ENCODE measurements at regions not wholly inside any gene's neighbourhood (a gene's known extent, or its start where the extent isn't known, plus 50 kb on each side); places are given as distances from the start of the nearest gene placed in this dataset.

DNA sequence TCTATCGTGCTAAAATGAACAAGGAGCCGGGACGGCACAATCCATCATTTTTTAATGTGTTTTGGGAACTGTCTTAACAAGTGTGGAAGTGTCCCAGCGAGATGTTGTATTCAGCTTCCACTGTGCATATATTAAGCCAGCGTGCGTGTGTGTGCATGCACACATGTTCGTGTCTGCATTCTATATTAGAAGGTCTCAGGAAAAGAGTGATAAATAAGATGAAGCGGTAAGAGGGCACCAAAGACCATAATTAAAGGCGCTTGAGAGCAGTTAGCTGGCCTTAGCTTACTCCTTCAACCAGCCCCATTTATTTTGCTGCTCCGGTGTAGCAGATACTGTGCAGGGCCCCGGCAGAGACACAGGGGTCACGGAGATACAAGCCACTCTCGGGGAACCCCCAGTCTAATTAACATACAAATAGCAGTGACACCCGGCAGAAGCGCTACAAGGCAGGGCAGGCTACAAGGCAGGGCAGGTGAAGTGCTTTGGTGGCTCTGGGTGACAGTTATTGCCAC is 206.5 kb upstream of the RREB1 start:
- no peak overlapping the region for H3K4me3 Mint-ChIP-seq (ENCODE audit: low read depth)
- no peak for DNase-seq (ENCODE audit: low spot score)
- no peaks in the 10 kb centered on the region for H3K4me1 Mint-ChIP-seq (ENCODE audit: low read depth)
- intact Hi-C loops (cut with micrococcal nuclease), result no loop called here
- H3K27ac Mint-ChIP-seq, result no peak overlapping the region
- H3K9me3 Mint-ChIP-seq, result no peaks in the 10 kb centered on the region
- no peaks in the 10 kb centered on the region for H3K36me3 Mint-ChIP-seq (ENCODE audit: low read depth)
- H3K27me3 Mint-ChIP-seq (ENCODE audit: low read depth), result peaks cover 36% of the 10 kb centered on the region

DNA sequence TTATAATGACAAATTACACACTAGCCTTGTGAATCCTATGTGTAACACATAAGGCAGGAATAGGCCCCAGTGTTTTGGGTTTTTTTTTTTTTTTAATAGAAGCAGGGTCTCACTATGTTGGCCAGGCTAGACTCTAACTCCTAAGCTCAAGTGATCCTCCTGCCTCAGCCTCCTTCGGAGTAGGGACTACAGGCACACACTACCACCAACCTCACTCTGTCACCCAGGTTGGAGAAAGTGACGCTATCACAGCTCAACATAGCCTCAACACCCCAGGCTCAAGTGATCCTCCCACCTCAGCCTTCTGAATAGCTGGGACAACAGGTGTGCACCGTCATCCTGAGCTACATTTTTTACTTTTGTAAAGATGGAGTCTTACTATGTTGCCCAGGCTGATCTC is 205.8 kb upstream of the RREB1 start:
- Mint-ChIP-seq H3K36me3 (ENCODE audit: low read depth) (no peaks in the 10 kb centered on the region), H3K4me1 (ENCODE audit: low read depth) (no peaks in the 10 kb centered on the region), H3K27ac (no peak overlapping the region), H3K4me3 (ENCODE audit: low read depth) (no peak overlapping the region), H3K9me3 (no peaks in the 10 kb centered on the region), H3K27me3 (ENCODE audit: low read depth) (peaks cover 40% of the 10 kb centered on the region)
- intact Hi-C loops (cut with micrococcal nuclease), result no loop called here
- DNase-seq (ENCODE audit: low spot score), result no peak

DNA sequence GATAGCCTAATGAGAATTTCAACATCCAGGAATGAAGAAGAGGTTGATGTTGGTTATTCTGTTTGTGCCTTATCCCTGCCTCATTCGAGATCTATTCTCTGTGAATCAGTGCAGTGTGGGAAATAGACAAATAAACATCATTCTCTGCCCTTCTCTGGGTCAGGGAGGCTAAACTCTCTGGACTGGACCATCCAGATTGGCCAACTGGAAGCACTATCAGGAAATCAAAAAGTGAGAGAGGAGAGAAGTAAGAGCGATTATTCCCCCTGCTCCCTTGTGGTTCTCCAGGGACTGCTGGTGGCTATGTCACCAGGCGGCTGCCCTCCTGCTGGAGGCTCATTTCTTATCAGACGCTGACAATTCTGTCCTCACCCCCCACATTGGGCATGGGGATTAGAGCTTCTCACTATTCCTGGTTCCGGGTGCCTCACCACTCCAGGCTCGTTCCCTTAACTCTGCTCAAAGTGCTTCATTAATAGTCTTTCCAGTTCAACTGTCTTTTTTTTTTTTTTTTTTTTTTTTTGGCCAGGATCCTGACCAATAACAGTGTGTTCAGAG is 201.7 kb upstream of the RREB1 start:
- no peak overlapping the region for H3K27ac Mint-ChIP-seq
- no peak overlapping the region for H3K4me3 Mint-ChIP-seq (ENCODE audit: low read depth)
- H3K9me3 Mint-ChIP-seq, result no peaks in the 10 kb centered on the region
- intact Hi-C loops (cut with micrococcal nuclease), result no loop called here
- no peaks in the 10 kb centered on the region for H3K36me3 Mint-ChIP-seq (ENCODE audit: low read depth)
- H3K27me3 Mint-ChIP-seq (ENCODE audit: low read depth), result peaks cover 37% of the 10 kb centered on the region
- H3K4me1 Mint-ChIP-seq (ENCODE audit: low read depth), result no peaks in the 10 kb centered on the region
- DNase-seq (ENCODE audit: low spot score), result no peak

DNA sequence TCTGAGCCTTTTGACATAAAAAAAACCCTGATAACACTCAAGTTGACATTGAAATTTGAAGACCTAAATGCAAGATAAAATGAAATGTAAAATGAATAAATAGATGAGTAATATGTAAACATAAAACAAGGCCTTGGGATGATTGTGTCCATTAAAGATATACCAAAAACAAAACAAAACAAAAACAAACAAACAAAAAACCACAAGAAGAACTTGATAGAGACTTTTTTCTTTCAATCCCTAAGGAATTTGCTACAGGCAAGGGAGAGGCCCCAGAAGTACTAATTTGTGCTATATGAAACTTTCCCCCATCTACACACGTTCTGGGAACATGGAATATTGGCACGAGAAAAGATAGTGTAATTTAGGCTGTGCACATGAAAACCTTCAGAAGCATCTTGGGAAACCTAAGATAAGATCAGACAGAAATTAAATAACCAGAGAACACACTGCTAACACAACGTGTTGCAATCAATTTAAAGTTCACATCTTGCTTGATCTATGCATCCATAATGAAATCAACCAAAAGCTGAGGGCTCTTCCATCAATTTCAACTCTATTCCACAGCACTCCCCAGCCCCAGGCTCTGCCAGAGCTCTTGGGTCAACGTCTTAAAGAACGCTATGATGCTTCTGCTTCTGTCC is 201.1 kb upstream of the RREB1 start:
- intact Hi-C loops (cut with micrococcal nuclease), result no loop called here
- Mint-ChIP-seq H3K4me1 (ENCODE audit: low read depth) (no peaks in the 10 kb centered on the region), H3K36me3 (ENCODE audit: low read depth) (no peaks in the 10 kb centered on the region), H3K27ac (no peak overlapping the region), H3K27me3 (ENCODE audit: low read depth) (peaks cover 35% of the 10 kb centered on the region), H3K9me3 (no peaks in the 10 kb centered on the region), H3K4me3 (ENCODE audit: low read depth) (no peak overlapping the region)
- DNase-seq (ENCODE audit: low spot score), result no peak

DNA sequence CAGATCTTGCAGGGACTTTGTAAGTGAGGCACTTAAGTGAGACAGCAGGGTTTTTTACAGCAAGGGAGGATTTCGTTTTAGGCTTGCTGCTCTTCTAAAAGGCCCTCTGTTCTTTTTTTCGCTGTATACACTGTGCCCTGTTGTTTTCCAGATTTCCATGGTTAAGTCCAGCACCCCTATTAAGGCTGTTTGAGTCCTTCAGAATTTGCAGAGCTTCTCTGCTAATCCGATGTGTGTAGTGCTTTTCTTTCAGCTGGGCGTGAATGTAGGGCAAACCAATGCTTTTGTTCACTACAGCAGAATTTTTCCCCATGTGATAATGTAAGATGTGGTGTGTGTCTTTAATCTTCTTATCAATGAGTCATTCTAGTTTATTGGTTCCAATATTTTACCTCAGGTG is 200.5 kb upstream of the RREB1 start:
- intact Hi-C loops (cut with micrococcal nuclease), result no loop called here
- Mint-ChIP-seq H3K4me1 (ENCODE audit: low read depth) (no peaks in the 10 kb centered on the region), H3K27me3 (ENCODE audit: low read depth) (peaks cover 40% of the 10 kb centered on the region), H3K27ac (no peak overlapping the region), H3K9me3 (no peaks in the 10 kb centered on the region), H3K36me3 (ENCODE audit: low read depth) (no peaks in the 10 kb centered on the region), H3K4me3 (ENCODE audit: low read depth) (no peak overlapping the region)
- DNase-seq (ENCODE audit: low spot score), result no peak

DNA sequence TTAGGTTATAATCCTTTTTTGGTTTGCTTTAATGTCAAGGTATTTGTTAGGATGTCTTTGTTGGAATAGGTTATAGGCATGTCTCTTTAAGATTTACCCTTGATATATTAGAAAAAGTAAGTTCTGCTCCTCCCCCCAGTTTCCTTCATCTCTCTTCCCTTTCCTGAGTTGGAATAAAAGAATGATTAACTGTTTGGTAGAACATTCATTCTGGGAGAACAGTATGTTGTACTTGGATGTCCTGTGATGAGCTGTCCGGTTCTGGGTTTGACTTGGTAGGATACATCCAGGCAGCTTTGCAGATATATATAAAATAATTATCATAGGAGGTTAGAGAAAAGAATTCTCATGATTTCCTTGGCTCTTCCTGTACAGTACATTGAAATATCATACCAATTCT is 199.6 kb upstream of the RREB1 start:
- H3K36me3 Mint-ChIP-seq (ENCODE audit: low read depth), result no peaks in the 10 kb centered on the region
- H3K9me3 Mint-ChIP-seq, result no peaks in the 10 kb centered on the region
- H3K4me1 Mint-ChIP-seq (ENCODE audit: low read depth), result no peaks in the 10 kb centered on the region
- no peak overlapping the region for H3K27ac Mint-ChIP-seq
- peaks cover 45% of the 10 kb centered on the region for H3K27me3 Mint-ChIP-seq (ENCODE audit: low read depth)
- intact Hi-C loops (cut with micrococcal nuclease), result no loop called here
- H3K4me3 Mint-ChIP-seq (ENCODE audit: low read depth), result no peak overlapping the region
- no peak for DNase-seq (ENCODE audit: low spot score)

DNA sequence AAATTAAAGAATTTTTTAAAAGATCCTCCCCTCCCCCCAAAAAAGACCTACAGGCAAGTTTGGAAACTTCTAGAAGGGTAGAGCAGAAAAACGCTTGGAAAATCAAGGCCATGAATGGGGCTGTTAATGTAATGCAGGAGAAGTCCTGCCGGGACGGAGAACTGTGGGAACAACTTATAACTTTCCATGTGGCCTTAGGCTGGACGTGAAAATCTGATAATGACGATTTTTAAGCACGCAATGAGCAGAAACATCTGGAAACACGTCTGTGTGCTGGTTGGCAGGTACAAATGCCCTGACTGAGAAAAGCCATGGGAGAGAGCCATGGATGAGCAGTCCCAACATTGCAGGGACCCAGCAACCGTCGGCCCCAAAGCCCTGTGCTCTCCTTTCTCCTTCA is 198.7 kb upstream of the RREB1 start:
- no peak overlapping the region for H3K4me3 Mint-ChIP-seq (ENCODE audit: low read depth)
- DNase-seq (ENCODE audit: low spot score), result no peak
- intact Hi-C loops (cut with micrococcal nuclease), result no loop called here
- peaks cover 54% of the 10 kb centered on the region for H3K27me3 Mint-ChIP-seq (ENCODE audit: low read depth)
- H3K9me3 Mint-ChIP-seq, result no peaks in the 10 kb centered on the region
- H3K27ac Mint-ChIP-seq, result no peak overlapping the region
- H3K36me3 Mint-ChIP-seq (ENCODE audit: low read depth), result no peaks in the 10 kb centered on the region
- no peaks in the 10 kb centered on the region for H3K4me1 Mint-ChIP-seq (ENCODE audit: low read depth)

DNA sequence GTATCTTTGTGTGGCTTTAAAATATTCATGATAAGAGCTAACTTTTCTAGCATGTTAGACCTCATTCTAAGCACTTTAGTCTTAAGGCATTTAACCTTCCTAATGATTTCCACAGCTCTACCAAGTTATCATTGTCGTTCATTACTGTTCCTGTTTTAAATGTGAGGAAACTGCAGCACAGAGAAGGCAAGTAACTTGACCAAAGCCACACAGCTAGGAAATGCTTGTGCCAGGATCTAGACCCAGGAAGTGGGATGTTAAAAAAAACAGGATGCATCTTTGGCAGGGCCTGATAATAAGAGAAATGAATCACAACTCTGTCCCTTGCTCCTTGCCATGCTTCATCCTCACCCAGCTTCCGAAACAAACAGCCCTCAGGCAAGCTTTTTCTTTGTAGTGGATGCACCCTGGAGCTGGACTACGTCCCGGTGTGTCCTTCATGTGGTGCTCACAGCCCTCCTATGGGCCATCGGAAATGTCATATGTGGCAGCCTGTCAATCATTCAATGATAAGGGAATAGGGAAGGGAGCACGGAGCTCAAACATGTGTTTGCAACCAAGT is 196.9 kb upstream of the RREB1 start:
- H3K36me3 Mint-ChIP-seq (ENCODE audit: low read depth), result no peaks in the 10 kb centered on the region
- intact Hi-C loops (cut with micrococcal nuclease), result loop anchor here (10.0 kb wide), 1 partner anchor 334 kb away; no protein-coding TSS in a partner anchor

DNA sequence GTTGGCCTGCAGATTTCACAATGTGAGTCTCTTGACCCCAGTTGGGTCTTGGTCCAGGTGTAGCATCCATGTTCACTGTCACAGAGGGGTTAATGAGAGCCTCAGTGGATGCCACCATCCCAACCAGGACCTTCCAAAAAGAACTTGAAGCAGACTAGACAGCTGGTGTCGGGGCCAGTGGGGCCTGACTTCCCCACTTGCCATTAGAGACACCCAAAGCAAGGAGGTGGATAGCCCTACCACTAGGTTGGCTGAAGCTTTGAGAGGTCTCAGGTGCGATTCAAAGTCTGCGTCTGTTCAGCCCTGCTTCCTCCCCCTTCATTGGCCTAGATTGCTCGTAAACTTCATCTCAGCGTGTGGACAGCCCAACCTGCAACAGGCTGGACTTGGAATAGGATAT is 196.4 kb upstream of the RREB1 start:
- H3K4me1 Mint-ChIP-seq (ENCODE audit: low read depth), result peaks cover 7% of the 10 kb centered on the region
- no peaks in the 10 kb centered on the region for H3K36me3 Mint-ChIP-seq (ENCODE audit: low read depth)
- no peaks in the 10 kb centered on the region for H3K9me3 Mint-ChIP-seq
- H3K27ac Mint-ChIP-seq, result no peak overlapping the region
- DNase-seq (ENCODE audit: low spot score), result no peak
- no peak overlapping the region for H3K4me3 Mint-ChIP-seq (ENCODE audit: low read depth)
- intact Hi-C loops (cut with micrococcal nuclease), result loop anchor here (10.0 kb wide), 1 partner anchor 333 kb away; no protein-coding TSS in a partner anchor
- H3K27me3 Mint-ChIP-seq (ENCODE audit: low read depth), result peaks cover 45% of the 10 kb centered on the region

More for the DNA sequence above, 196.9 kb upstream of the RREB1 start:
- H3K27ac Mint-ChIP-seq, result no peak overlapping the region
- H3K9me3 Mint-ChIP-seq, result no peaks in the 10 kb centered on the region
- H3K4me1 Mint-ChIP-seq (ENCODE audit: low read depth), result peaks cover 2% of the 10 kb centered on the region
- DNase-seq (ENCODE audit: low spot score), result no peak
- H3K4me3 Mint-ChIP-seq (ENCODE audit: low read depth), result no peak overlapping the region
- peaks cover 48% of the 10 kb centered on the region for H3K27me3 Mint-ChIP-seq (ENCODE audit: low read depth)

DNA sequence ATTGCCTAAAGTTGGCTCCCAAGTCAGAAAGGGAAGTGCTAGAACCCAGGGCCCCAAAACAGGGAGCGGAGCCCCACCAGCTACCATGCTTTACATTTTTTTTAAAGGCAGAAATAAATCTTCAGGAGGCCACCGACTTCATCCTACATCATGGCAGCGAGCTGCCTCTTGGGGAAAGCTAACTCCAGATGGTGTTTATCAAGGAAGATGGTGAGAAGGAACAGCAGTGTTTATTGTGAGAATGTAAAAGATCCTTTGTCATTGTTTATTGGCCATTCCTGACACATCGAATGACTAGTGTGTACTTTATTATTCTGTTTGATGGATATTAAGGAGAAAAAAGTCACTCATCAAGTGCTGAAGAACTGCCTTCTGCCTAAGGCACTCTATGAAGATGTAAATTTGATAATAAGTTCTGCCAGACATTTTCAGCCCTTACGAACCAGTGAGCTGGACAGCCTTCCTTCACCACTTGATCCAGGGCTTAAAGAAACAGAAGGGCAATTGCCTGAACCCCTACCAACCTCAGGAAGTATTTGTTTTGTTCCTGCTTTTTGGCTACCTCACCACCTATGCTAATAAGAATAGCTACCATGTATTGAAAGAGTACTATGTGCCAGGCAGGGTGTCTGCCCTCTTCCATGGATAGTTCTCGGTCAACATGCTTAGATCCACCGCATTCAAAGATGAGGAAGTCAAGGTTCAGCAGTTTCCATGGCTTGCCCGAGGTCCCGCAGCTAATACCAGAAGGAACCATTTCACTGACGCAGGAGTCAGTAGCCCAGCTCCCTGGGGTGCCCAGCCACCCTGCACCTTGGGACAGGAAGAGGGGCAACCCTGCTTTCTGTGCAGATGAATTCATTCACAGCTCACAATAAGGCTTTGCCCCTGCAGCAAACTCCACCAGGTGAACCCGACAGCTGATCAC is 194.7 kb upstream of the RREB1 start:
- no peaks in the 10 kb centered on the region for H3K36me3 Mint-ChIP-seq (ENCODE audit: low read depth)
- no peak overlapping the region for H3K27ac Mint-ChIP-seq
- peaks cover 15% of the 10 kb centered on the region for H3K4me1 Mint-ChIP-seq (ENCODE audit: low read depth)
- peaks cover 37% of the 10 kb centered on the region for H3K27me3 Mint-ChIP-seq (ENCODE audit: low read depth)
- no peak for DNase-seq (ENCODE audit: low spot score)
- no peaks in the 10 kb centered on the region for H3K9me3 Mint-ChIP-seq
- H3K4me3 Mint-ChIP-seq (ENCODE audit: low read depth), result no peak overlapping the region
- intact Hi-C loops (cut with micrococcal nuclease), result loop anchor here (10.0 kb wide), 1 partner anchor 332 kb away; no protein-coding TSS in a partner anchor

DNA sequence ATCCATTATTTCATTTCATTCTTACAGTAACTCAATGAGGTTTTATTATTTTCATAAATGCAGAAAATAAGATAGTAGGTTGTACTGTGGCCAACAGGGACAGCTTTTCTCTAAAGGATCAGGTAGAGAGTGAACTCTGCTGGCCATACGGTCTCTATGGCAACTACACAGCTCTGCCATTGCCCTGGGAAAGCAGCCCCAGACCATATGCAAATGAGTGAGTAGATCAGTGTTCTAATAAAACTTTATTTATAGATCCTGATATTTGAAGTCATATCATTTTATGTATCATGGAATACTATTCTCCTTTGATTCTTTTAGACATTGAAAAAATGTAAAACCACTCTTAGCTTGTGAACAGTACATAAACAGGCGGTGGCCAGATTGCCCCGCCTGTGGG is 192.5 kb upstream of the RREB1 start:
- Mint-ChIP-seq H3K4me3 (ENCODE audit: low read depth) (no peak overlapping the region), H3K4me1 (ENCODE audit: low read depth) (peaks cover 24% of the 10 kb centered on the region), H3K9me3 (no peaks in the 10 kb centered on the region), H3K27me3 (ENCODE audit: low read depth) (peaks cover 37% of the 10 kb centered on the region), H3K36me3 (ENCODE audit: low read depth) (no peaks in the 10 kb centered on the region), H3K27ac (no peak overlapping the region)
- DNase-seq (ENCODE audit: low spot score), result no peak
- intact Hi-C loops (cut with micrococcal nuclease), result loop anchor here (5.0 to 10.0 kb wide), 2 partner anchors 238 to 330 kb away; no protein-coding TSS in a partner anchor

DNA sequence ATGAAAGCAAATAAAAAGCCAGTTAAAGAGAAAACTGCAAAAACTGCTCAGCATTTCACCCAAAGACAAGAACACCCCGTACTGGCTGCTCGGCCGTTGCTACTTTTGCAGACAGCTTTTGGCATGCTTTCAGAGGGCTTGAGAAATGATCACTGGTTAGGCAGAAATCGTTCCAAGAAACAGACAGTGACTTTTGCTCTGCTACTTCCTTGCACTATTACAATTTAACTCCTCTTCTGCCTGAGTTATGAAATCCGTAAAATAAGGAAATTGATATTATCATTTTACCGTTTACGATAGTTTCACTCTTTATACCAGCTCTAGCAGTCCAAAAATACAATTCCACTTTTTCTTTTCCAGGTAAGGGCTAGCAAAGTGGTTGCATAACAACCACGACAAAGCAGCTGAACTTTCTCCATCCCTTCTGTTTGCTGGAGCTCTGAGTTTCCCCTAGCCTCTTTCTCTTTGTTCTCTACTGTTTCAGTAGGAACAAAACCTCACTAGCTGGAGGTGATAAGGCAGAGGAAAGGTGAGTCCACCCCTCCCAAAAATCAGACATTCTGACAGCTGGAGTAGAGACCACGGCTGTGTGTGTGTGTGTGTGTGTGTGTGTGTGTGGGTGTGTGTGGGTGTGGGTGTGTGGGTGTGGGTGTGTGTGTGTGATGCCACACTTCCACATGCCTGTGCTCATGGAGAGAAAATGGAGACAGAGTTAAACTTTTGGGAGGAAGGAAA is 191.8 kb upstream of the RREB1 start:
- H3K27me3 Mint-ChIP-seq (ENCODE audit: low read depth), result peaks cover 43% of the 10 kb centered on the region
- peaks cover 24% of the 10 kb centered on the region for H3K4me1 Mint-ChIP-seq (ENCODE audit: low read depth)
- no peaks in the 10 kb centered on the region for H3K9me3 Mint-ChIP-seq
- DNase-seq (ENCODE audit: low spot score), result no peak
- H3K36me3 Mint-ChIP-seq (ENCODE audit: low read depth), result no peaks in the 10 kb centered on the region
- H3K4me3 Mint-ChIP-seq (ENCODE audit: low read depth), result no peak overlapping the region
- intact Hi-C loops (cut with micrococcal nuclease), result loop anchor here (5.0 to 10.0 kb wide), 2 partner anchors 239 to 329 kb away; no protein-coding TSS in a partner anchor
- H3K27ac Mint-ChIP-seq, result no peak overlapping the region
